DMS53 treated with DMSO at 0.1 percent for 48 hours (cell line): ENCODE measurements at regions not wholly inside any gene's neighbourhood (a gene's known extent, or its start where the extent isn't known, plus 50 kb on each side); places are given as distances from the start of the nearest gene placed in this dataset.
"Not testable (repeated sequence)": the region's sequence is repeated elsewhere in the genome, so short reads cannot be mapped to it uniquely, and the experiment has no call there.

Source experiments
- DNase-seq: peaks from one replicate; lab custom pipeline; 2025; ENCODE audit not compliant: unreplicated experiment; lab: John Stamatoyannopoulos, UW

DNA sequence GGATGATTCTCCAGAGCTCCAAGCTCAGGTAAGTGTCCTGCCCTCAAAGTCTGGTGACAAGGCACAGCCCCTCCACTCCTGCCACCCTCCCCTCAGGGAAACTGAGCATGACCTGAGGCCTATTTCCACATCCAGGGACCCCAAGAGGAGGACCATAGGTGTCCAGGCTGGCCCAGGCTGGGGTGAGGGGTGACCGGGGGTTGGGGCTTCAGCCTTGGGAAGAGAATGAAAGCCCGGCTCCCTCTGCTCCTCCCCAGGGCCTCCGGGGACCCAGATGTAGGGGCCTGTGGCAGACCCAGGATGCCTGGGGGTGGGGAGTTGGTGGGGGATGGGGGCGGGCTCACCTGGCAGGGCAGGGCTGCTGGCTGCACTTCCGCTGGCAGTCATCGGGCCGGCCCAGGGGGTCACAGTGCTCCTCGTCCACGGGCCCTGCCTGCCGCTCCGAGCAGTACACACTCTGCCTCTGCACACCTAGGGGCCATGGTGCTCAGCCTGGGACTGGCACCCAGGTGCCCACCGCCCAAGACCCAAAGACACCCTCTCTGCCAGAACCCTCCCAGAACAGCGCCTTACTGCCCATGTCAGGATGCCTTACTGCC is 116.5 kb upstream of the AKAP13 start:
- not testable (repeated sequence) for DNase-seq

DNA sequence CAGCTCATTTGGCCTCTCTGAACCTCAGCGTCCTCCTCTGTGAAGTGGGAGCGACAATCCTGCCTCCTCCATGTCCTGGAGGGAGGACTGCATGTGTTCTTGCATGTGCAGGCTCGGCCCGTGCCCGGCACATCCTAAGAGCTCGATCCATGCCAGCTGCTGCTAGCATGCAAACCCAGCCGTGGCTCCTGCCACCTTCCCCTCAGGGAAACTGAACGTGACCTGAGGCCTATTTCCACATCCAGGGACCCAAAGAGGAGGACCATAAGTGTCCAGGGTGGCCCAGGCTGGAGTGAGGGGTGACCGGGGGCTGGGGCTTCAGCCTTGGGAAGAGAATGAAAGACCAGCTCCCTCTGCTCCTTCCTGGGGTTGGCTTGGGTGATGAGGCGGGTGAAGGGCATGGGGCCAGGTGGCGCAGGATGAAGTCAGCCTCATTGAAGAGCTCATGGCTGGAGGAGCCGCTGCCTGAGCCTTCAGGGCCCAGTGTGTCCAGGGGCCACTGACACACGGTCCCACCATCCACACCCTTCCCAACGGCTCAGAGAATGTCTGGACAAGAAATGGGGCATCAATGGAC is 115.7 kb upstream of the AKAP13 start:
- not testable (repeated sequence) for DNase-seq

DNA sequence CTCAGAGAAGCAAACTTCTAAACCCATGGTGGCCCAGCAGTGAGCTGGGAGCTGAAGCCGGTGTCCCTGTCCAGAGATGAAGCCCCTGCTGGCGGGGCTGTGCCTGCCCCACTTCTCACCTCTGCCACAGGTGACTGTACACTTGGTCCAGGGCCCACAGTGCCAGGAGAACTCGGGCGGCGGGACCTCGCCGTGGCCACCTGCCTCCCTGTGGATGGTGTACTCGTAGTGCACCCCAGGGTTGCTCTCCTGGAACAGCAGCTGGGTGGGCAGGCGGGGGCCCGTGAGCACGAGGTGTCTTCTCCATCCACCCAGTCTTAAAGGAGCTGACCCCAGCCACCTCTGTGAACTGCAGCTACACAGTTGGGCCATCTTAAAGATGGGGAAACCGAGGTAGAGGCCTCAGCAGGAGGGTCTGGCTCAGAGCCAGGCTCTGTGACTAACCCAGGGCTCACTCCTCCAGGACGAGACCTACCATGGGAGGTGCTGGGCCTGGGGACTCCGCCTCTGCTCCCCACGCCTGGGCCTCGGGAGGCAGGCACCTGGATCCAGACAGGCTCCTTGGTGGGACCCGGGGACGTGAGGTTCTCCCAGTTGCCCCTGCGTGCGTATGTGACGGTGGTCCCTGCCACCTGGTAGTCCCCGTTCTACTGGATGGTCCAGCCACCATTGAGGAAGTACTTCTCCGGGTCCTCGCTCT is 113.1 kb upstream of the AKAP13 start:
- not testable (repeated sequence) for DNase-seq

DNA sequence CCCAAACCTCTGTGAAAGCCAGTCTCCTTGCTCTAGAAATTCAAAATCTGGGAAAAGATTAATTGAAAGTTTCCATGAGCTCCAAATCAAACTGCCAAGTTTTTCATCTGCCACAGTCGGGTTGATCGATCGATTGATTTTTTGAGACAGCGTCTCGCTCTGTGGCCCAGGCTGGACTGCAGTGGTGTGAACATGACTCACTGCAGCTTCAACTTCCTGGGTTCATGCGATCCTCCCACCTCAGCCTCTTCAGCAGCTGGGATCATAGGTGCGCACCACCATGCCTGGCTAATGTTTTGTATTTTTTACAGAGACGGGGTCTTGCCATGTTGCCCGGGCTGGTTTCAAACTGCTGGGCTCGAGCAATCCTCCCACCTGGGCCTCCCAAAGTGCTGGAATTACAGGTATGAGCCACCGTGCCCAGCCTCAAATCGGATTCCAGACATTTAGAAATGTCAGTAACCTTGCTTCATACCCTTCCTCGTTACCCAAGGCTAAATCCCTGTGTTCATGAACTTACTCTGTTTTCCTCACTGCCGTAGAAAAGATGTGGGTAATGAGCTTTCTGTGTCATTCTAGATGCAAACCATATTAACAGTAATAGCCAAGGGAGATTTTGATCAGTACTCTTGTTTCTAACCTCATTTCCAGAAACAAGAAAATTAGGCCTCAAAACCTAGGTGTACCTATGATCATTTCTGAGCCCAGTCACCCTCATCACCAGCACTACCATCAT is 105.9 kb upstream of the AKAP13 start:
- no peak for DNase-seq

DNA sequence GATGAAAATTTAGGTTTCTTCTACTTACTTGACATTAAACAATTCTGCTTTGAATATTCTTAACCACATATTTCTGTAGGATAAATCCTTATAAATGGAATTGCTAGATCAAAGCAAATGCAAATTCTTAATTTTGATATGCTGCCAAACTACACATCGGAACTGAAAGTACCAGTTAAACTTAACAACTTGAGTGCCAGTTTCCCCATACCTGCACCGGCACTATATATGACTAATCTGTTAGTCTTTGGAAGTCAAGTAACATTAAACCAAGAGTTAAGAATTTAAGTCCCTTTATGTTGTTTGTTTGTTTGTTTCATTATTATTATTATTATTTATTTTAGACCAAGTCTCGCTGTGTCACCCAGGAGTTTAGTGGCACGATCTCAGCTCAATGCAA is 103.9 kb upstream of the AKAP13 start:
- no peak for DNase-seq

DNA sequence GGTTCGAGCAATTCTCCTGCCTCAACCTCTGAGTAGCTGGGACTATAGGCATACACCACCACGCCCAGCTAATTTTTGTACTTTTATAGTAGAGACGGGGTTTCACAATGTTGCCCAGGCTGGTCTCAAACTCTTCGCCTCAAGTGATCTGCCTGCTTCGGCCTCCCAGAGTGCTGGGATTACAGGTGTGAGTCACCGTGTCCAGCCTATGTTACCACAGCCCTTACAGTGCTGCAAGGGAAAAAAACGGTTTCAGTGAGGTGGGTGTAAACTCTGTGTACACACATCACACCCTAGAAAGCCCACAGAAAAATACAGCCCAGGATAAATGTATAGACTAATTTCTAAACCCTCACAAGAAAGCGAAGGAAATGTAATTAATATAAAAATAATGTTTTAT is 103.5 kb upstream of the AKAP13 start:
- no peak for DNase-seq

DNA sequence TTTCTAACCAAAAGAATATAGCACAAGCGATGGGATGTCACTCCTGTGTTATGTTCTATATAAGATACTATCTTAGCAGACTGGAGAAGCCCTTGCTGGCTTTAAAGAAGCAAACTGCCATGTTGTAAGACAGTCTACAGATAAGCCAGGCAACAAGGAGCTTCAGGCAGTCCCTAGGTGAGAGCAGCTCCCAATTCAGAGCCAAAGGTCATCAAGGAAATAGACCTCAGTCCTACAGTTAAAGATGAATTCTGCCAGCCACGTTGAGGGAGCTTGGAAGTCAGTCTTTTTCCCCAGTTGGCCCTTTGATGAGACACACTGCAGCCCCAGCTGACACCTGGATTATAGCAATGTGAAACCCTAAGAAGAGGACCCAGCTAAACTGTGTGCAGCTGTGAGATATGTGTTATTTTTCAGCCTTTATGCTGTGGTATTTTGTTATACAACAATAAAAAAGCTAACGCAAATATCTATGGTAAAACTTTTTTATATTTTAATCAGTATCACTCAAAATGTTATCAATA is 102.5 kb upstream of the AKAP13 start:
- DNase-seq, result no peak

DNA sequence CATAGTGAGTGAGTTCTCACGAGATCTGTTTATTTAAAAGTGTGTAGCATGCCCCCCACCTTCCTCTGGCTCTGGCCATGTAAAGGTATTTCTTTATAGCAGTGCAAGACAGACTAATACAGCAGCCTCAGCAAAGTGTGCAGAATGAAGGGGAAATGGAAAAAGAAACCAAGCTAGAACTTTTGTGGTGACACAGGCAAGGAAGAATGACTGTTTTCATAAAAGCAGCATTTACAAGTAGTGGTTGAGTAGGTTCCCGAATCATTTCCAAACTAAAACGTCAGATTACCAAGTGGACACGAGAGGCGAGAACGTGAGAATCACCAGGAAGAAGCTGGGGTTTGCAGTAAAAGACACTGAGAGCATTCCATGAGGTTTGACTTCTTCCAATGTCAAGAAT is 100.2 kb upstream of the AKAP13 start:
- no peak for DNase-seq

DNA sequence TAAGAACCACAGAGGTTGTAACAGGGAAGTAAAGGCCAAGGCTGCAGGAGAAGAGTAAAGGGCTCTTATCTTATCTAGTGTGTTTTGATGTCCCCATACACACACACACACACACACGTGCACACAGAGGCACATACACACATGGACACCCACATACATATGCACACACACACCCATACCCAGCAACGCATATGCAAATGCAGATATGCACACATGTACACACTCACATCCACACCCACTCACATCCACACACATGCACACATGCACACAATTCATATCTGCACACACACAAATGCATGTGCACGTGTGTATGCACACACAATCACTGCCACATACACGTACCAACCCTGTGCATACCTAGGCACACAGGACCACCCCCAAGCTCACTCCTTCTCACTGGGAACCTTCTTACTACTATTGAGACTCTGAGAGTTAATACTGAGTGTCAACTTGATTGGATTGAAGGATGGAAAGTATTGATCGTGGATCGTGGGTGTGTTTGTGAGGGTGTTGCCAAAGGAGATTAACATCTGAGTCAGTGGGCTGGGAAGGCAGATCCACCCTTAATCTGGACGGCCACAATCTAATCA is 99.0 kb upstream of the AKAP13 start:
- no peak for DNase-seq

DNA sequence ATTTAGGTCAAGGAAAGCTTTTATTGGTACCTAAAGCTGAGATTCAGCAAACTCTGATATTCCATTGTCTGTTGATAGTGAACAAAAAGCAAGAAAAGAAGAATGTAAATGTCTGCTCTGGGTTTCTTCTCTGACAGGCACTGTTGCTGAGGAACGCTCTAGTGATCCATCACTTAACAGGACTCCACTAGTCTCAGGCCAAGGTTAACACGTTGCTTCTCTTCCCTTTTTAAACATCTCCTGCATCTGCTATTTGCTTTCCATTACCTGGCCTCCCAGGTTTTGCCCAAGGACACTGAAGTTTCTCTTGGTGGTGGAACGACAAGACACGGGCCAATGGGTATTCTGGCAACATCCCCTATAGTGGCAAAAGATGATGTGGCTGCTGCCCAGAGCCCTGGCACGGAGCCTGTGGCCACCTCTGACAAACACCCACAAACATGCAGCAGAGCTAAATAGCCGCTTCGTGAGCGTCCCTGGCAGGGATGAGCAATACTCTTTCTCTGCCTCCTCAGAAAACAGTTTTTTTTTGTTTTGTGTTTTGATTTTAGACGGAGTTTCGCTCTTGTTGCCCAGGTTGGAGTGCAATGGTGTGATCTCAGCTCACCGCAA is 97.8 kb upstream of the AKAP13 start:
- no peak for DNase-seq

DNA sequence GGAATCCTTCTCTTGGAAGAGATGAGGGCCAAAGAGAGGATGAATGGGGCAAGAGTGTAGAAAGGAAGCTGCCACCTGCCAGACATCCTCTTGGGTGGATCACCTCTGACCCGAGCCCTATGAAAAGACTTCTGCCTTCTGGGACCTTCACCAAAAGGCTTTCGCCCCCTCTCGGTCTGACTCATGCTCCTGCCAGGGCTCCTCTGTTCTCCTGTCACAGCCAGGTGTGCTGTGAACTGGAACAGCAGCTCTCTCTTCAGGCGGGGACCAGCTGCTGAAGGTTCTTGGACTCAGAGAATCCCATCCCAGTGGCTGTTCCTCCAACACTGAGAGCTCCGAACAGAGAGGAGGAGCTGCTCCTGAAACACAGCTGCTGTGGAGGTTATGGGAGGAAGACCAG is 96.6 kb upstream of the AKAP13 start:
- not testable (repeated sequence) for DNase-seq

DNA sequence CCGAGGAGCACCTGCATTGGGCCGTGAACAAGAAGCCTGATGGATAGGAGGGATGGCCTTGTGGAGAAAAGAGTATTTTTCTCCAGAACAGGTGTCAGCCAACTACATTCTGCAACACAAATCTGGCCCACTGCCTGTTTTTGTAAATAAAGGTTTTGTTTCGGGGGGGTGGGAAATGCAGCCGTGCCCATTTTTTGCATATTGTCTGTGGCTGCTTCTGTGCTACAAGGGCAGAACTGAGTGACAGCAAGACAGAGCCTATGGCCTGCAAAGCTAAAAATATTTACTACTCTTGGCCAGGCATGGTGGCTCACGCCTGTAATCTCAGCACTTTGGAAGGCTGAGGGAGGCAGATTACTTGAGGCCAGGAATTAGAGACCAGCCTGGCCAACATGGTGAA is 95.9 kb upstream of the AKAP13 start:
- no peak for DNase-seq

DNA sequence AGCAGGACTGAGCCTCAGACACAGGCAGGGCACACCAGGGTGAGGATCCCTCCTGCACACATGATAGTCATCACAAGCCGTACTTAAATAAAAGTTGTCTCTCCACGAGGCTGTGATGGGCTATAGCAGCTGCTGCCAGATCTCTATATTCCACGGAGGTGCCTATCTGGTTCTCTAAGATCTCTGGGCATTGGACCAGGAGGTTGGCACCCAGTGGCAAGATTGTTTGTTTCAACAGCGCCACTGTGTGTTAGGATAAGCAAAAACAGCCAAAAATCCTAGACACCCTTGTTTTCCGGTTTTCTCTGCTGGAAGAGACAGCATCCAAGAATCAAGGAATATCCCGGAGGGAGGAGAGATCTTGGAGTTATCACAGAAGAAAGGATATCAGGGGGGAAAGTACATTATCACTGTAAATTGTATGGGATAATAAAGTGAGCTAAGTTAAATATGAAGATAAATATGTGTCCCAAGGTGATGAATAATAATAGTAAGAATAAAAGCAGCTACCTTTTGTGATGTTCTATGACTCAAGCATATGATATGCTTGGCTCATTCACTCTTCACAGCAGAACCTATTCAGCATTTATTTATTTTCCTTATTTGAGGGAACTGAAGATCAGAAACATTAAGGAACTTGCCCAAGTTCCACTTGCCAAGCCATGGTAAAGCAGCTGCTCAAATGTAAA is 90.6 kb upstream of the AKAP13 start:
- DNase-seq, result peak; percentile 39

DNA sequence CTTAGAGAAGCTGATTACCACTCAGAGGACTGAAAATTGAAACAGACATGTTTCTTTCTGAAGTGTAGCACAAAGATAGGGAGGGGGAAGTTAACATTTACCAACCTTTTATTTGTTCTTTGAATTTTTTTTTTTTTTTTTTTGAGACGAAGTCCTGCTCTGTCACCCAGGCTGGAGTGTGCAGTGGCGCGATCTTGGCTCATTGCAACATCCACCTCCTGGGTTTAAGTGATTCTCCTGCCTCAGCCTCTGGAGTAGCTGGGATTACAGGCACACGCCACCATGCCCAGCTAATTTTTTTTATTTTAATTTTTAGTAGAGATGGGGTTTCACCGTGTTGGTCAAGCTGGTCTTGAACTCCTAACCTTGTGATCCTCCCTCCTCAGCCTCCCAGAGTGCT is 87.8 kb upstream of the AKAP13 start:
- not testable (repeated sequence) for DNase-seq

DNA sequence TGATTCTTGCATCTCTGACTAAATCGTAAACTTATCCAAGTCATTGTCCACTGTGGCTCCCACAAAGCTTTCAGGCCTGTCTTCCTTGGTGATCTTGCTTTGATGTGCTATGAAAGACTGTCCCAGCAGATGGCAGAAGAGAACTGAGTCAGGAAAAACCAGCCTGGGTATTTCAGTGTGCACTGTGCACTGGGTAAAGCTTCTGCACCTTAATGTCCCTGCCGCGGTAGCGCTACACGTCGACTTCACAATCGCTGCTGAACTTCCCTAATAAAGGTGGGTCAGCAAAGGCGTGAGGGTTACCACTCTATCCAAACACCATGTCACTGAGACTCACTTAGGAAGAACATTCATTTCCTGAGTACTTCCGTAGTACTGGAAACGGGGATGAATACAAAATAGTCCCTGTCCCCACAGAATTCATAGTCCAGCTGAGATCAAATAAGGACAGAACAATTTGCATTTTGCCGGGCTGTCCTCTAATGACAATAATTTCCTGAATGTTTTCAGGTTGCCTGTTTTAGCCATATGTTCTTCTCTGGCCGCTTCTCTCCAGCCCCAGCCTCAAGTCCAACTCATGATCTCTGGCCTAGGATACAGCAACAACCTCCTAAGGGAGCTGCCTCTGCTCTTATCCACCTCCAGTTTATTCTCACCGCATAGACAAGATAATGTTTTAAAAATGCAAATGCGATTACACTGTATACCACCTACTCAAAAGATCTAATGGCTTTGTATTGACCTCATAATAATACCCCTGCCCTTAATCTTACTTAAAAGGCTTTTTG is 83.6 kb upstream of the AKAP13 start:
- DNase-seq, result peak; percentile 61

DNA sequence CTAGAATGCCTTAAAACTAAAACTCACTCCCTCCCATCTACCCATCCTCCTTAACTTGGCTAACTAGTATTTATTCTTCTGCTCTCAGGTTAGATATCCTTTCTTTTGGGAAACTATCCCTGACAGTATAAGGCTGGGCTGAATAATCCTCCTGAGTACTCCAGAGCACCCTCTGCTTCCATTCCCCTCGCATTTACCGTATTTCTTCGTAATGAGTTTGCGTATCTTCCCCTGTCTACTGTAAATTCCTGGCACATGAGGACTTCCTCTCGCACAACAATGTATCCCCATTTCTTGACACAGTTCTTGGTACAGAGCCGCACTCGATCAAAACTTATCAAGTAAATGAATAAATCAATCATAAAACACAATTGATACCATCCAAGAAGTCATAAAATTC is 82.9 kb upstream of the AKAP13 start:
- no peak for DNase-seq

DNA sequence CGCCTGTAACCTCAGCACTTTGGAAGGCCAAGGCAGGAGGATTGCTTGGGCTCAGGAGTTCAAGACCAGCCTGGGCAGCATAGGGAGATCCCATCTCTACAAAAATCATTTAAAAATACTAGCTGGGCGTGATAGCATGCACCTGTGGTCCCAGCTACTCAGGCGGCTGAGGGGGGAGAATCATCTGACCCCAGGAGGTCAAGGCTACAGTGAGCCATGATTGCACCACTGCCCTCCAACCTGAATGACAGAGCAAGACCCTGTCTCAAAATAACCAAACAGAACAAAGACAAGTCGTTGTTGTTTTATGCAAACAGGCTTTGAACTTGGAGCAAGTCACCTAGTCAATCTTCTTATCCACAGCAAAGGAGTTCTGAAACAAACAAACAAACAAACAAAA is 82.0 kb upstream of the AKAP13 start:
- DNase-seq, result no peak

DNA sequence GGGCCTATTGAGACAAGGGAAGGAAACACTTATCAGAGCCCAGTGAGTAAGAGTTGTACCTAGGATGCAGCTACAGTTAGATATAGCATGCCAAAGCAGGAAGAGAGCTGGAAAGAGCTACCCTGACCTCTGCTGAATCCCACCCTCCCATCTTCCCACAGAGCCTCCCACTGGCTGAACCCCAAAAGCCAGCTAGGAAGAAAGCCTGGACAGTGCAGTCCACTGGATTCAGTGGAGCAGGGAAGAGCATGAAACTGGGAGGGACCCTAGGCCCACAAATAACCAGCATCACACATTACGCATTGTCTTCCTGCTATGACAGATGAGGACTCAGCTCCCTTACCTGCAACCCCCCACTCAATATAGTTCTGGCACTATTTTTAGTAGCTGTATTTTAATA is 81.5 kb upstream of the AKAP13 start:
- DNase-seq, result no peak

DNA sequence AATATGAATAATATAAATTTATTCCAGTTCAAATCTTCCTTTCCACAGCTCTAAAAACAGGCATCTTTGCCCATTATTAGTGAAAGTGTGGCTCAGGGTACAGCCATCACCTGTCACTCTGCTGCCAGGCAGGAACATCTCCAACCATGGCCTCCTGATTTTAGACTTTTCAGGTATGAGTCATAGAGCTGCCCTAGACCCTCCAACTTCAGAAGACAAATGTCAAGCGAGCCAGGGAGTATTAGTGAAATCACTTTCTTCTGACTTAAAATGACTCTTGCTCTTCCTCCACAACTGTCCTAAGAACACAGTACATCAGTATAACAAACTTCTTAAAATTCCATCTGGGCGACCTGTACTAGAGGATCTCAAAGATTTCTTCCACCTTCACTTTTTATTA is 78.1 kb upstream of the AKAP13 start:
- no peak for DNase-seq

DNA sequence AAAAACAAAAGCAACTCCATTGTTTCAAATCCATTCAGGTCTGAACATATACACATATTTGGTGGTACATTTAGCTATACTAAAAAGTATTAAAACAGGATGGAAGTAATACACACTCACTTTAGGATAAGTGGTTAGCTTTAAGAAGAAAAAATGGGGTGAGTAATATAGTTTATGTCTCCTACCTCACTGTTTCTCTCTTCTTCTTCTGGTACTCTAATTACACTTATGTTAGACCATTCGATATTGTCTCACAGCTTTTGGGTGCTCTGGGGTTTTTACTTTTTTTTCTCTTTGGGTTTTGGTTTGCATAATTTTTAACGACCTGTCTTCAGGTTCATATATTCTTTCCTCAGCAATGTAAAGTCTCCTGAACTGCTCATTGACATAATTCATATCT is 75.4 kb upstream of the AKAP13 start:
- DNase-seq, result no peak
